GM12891 (cell line): ENCODE measurements at regions not wholly inside any gene's neighbourhood (a gene's known extent, or its start where the extent isn't known, plus 50 kb on each side); places are given as distances from the start of the nearest gene placed in this dataset.

Experiments used
- POLR2A ChIP-seq: IDR thresholded peaks from 2 replicates; pipeline ENCODE4 v1.6.1; 2011; ENCODE audit warnings: low read depth, low read length, control low read depth
- POLR2AphosphoS5 ChIP-seq: IDR thresholded peaks from 2 replicates; pipeline ENCODE4 v1.6.1; 2011; ENCODE audit warnings: low read depth, low read length, control low read depth
- SPI1 ChIP-seq: IDR thresholded peaks from 2 replicates; pipeline ENCODE4 v1.6.1; 2011; ENCODE audit warnings: low read depth, low read length, control low read depth
- TAF1 ChIP-seq: IDR thresholded peaks from 2 replicates; pipeline ENCODE4 v1.6.1; 2011; ENCODE audit warnings: low read depth, low read length, control low read depth

DNA sequence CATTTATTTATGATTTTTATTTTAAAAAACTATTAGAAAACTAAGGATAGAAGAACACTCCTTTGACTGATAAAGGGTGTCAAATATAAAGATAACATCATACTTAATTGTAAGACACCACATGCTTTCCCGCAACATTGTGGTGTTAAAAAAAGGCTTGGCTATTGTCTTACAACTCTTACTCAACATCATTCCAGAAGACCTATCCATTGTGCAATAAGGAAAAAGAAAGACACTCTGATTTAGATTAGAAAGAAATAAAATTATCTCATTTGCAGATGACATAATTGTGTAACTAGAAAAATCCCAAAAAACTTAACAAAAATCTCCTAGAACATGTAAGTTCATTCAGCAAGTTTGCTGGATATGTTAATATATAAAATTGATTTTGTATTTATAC, 296.7 kb upstream of the GNAI1 start:
- TF ChIP-seq POLR2AphosphoS5 (no peak), TAF1 (no peak), POLR2A (no peak), SPI1 (no peak)
